ENCODE measurements at regions not wholly inside any gene's neighbourhood (a gene's known extent, or its start where the extent isn't known, plus 50 kb on each side); places are given as distances from the start of the nearest gene placed in this dataset.
"Not testable (repeated sequence)": the region's sequence is repeated elsewhere in the genome, so short reads cannot be mapped to it uniquely, and the experiment has no call there.

- DNase-seq (ENCODE audit: low read depth, low spot score) = no peak
Observed at GRCh38 chr16:63157818-63158217, 1121.6 kb upstream of the CDH8 start.

DNA sequence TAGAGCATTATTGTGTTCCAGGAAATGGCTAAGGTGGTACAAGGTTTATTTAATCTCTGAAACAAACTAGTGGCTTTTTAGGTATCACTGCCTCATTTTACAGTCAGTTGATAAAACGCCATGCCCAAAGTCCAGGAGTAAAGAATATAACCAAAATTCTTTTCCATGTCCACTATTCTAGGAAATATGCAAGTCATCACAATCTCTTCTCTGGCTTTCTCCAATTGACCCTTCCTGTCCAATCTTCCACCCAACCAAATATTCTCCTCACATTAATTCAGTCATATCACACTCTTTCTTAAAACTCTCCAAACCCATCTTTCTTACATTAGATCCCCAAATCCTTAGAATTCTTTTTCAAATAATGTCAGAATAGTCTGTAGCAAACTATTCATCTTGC is 1110.0 kb upstream of the CDH8 start:
- DNase-seq (ENCODE audit: low read depth, low spot score) = no peak

- DNase-seq (ENCODE audit: low read depth, low spot score) = no peak
Observed at GRCh38 chr16:63145411-63145810, 1109.2 kb upstream of the CDH8 start.

GRCh38 chr16:63135069-63135468 is 1098.8 kb upstream of the CDH8 start:
- no peak for DNase-seq (ENCODE audit: low read depth, low spot score)

- DNase-seq (ENCODE audit: low read depth, low spot score) = no peak
Observed at GRCh38 chr16:63131503-63131902, 1095.3 kb upstream of the CDH8 start.

DNA sequence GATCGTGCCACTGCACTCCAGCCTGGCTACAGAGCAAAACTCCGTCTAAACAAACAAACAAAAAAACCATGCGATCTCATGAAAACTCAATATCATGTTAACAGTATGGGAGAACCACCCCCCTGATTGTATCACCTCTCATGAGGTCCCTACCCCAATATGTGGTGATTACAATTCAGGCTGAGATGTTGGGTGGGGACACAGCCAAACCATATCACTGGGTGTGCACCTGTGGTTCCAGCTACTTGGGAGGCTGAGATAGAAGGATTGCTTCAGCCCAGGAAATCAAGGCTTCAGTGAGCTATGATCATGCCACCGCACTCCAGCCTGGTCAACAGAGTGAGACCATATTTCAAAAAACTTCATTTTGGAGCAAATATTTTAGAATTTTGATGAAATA is 1094.7 kb upstream of the CDH8 start:
- no peak for DNase-seq (ENCODE audit: low read depth, low spot score)

DNA sequence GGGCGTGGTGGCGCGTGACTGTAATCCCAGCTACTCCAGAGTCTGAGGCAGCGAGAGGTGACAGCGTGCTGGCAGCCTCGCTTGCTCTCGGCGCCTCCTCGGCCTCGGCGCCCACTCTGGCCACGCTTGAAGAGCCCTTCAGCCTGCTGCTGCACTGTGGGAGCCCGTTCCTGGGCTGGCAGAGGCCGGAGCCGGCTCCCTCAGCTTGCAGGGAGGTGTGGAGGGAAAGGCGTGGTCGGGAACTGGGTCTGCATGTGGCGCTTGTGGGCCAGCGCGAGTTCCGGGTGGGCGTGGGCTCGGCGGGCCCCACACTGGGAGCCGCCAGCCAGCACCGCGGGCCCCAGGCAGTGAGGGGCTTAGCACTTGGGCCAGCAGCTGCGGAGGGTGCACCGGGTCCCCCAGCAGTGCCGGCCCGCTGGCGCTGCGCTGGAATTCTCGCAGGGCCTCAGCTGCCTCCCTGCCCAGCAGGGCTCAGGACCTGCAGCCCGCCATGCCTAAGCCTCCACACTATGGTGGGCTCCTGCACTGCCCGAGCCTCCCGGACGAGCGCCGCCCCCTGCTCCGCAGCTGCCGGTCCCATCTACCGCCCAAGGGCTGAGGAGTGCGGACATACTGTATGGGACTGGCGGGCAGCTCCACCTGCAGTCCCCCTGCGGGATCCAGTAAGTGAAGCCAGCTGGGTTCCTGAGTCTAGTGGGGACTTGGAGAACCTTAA is 1093.3 kb upstream of the CDH8 start:
- no peak for DNase-seq (ENCODE audit: low read depth, low spot score)

DNA sequence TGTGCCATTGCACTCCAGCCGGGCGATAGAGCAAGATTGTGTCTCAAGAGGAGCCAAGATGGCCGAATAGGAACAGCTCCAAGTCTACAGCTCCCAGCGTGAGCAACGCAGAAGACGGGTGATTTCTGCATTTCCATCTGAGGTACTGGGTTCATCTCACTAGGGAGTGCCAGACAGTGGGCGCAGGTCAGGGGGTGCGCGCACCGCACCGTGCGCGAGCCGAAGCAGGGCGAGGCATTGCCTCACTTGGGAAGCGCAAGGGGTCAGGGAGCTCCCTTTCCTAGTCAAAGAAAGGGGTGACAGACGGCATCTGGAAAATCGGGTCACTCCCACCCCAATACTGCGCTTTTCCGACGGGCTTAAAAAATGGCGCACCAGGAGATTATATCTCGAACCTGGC is 1083.7 kb upstream of the CDH8 start:
- DNase-seq (ENCODE audit: low read depth, low spot score) = not testable (repeated sequence)

DNA sequence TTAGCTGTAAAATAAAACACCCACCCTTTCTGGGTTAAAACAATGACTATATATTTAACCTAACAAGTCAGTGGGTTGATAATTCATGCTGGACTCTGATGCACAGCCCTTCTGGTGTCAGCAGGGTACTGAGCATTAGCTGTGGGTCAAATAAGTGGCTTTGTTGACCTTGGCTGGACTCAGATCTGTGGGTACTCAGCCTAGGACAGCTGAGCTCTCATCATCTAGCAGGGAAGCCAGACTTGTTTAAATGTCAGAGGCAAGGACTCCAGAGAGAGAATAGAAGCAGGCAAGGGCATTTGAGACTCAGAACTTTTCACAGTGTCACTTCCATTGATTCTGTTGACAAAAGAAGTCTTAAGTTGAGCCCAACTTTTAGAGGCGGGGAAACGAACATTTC is 1063.8 kb upstream of the CDH8 start:
- DNase-seq (ENCODE audit: low read depth, low spot score) = no peak

GRCh38 chr16:63096857-63097256 is 1060.6 kb upstream of the CDH8 start:
- no peak for DNase-seq (ENCODE audit: low read depth, low spot score)

DNA sequence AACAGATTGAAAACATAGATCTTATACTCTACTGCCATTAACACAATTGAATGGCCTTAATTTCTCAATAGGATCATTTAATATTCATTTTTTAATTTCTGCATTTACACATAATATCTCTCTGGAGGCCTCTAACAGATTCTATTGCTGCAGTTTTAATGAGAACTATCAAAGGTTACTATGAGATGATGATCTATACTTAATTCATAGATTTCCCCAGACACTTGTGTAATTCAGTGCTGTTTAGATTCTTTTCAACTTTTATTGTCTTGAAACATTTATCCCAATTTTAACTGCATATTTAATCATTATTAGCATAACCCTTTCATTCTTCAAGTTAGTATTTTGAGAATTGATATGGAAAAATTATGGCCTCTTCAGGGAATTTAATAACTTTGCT is 1056.5 kb upstream of the CDH8 start:
- DNase-seq (ENCODE audit: low read depth, low spot score) = no peak

DNA sequence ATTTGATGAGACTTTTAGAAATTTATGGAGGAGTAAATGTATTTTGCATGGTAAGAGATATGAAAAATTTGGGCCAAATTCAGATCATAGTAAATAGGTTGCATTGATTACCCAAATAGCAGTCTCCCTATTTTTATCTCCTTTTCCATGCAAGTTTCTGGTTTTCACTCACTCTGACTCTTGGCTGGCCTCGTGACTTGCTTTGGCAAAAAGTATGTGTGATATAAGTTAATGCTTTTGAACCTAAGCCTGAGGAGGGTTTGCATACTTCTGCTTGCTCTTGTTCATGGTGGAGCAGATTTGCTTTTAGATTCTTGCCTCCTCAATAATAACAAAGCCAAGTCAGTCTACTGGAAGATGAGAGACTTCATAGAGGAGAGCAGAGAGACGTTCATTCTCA is 1045.9 kb upstream of the CDH8 start:
- DNase-seq (ENCODE audit: low read depth, low spot score) = no peak

DNA sequence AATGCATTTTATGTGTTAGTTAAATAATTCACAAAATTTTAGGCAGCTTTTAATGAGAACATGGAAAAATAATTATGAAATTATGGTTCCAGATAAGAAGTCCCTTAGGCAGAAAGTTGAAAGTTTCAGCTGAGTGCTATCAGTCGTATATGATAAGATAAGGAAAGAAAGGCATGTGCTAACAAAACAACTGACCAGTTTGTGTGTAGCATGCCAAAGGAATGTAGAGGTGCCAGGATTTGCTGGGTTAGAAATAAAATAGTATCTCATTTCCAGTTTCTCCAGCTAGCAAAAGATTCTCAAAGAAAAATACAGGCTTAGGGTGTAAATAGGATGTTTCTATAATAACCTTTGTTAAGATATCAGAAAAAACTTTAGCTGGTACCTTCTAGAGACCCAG is 1044.5 kb upstream of the CDH8 start:
- DNase-seq (ENCODE audit: low read depth, low spot score) = no peak

GRCh38 chr16:63069047-63069446 is 1032.8 kb upstream of the CDH8 start:
- DNase-seq (ENCODE audit: low read depth, low spot score) = no peak

GRCh38 chr16:63067141-63067540 is 1030.9 kb upstream of the CDH8 start:
- no peak for DNase-seq (ENCODE audit: low read depth, low spot score)

GRCh38 chr16:63066552-63066951 is 1030.3 kb upstream of the CDH8 start:
- no peak for DNase-seq (ENCODE audit: low read depth, low spot score)

DNA sequence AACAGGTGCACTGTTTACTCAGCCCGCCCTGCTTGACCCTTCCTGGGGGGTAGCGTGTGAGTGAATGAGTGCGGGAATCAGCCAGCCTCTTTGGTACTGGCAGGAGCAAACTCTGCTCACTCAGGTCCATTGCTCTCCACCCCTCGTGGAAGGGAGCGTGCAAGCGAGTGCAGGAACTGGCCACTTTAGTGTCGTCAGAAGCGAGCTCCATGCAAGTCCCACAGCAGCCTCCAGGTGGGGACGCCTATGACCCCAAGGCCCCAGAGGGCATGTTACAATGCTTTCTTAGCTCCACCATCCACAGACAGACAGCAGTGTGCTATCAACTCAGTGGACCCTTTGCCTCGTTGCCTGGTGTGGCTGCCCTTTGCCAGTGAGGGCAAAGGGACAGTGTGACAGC is 1025.1 kb upstream of the CDH8 start:
- DNase-seq (ENCODE audit: low read depth, low spot score) = no peak

DNA sequence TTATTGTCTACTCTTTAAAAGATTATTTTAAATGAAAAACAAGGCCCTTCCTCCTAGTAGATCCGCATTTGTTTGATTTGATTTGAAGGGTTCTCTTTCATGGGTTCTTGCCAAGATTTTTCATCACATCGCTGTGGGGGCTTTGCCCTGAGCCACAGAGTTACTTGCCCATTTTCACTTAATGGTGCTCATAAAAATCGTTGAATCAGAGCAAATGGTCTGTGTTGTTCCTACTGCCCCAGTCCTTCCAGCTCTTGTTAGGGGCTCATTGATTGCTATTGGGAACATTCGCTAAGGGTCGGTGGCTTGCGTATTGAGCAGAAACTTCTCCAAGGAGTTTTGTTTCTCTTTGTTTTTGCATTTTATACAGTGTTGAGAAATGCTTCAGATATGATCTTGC is 1023.4 kb upstream of the CDH8 start:
- no peak for DNase-seq (ENCODE audit: low read depth, low spot score)

- no peak for DNase-seq (ENCODE audit: low read depth, low spot score)
Observed at GRCh38 chr16:63057341-63057740, 1021.1 kb upstream of the CDH8 start.

DNA sequence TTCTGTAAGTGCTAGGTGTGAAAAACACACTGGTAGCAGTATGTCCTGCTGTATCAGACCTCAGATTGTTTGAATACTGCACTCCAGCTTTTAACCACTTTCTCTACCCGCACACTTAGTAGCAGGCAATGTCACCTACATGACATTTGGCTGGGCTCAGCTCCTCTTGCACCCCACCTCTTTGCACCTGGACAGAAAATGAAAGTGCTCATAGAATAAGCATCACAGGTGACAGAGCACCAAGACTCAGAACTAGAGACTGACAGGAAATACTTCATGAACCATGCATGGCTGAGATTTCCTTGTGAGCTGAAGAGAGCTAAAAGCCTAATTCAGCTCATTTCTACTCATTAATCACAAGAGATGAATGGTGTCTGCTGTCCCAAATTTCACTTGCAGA is 1014.2 kb upstream of the CDH8 start:
- DNase-seq (ENCODE audit: low read depth, low spot score) = no peak

DNA sequence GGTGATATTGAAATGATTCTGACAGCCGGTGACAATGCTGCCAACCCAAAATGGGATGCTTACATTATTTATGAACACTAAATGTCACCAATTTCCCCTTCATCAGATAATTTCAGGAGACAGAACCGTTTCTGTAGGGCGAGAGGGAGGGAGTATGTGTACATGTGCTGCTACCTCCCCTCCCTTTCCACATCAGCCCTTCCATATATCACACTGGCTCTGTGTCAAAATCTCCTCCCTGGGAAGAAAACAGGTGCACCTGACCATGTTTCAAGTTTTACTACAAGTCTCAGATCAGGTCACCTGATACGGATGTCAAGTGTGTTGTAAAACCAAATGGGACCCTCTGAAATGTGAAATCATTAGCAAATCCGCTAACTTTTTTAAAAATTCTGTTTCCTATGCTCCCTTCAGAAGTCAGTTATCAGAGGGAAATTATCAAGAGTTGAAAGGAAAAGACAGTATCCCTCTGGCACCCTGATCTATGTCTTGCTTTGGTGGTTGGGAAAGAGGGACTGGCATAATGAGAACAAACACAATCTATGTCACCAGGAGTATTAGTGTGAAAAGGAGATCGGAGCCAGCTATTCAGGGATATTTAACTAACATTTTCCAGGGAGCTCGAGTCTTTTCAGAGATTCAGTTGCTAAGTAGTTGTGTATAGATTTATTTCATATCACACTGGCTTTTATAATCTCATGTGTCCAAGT is 1002.3 kb upstream of the CDH8 start:
- DNase-seq (ENCODE audit: low read depth, low spot score) = no peak

DNA sequence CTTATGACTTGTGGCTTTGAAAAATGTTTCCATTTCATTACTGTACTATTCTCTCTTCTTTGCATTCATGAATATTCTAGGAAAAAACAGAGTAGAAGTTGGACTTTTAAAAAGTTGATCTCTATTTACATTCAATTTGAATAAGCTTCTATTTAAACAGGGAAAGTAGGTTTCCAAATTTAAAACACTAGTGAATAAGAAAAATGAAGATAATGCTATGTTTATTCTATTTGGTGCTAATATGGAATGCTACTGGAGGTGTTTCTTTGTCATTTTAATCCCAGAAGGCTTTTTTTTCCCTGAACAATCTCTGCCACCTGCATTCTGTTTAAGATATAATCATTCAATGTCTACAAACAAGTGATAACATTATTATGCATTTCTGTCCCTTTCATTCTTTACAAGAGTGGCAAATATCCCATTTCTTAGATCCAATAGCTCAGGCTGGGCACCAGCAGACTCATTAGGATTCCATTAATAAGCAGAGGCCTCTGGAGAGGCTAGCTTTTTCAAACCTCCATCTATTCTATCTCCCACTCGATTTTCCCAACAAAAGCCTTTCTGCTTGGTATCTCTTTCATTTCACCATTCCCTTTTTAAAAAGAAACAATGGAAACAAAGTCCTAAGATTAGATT is 1001.6 kb upstream of the CDH8 start:
- DNase-seq (ENCODE audit: low read depth, low spot score) = no peak

DNA sequence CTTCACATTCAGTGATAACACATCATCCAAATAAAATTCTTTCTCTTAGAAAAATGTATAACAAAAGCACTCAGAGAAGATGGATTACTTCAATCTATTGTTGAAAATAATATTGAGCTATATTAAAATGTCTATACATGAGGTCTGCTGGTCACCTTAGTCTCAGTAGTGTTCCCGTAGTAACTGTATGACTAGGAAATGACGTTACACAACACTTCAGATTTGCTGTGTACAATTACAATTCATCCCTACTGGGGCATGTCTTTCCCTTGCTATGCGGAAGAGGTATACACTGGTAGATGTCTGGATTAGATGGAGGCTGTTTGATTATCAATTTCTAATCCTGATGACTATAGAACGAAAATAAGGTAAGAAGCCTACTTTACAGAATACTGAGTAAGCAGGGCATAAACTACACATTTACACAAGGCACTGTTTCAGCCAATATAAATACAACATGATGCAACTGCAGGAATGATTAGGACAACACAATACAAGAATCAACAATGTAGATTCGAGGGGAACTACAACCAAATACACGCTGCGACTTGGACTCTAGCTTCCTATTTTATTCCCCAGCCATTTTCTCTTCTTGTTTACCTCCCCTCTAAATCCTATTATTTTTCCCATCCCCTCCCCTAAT is 982.5 kb upstream of the CDH8 start:
- DNase-seq (ENCODE audit: low read depth, low spot score) = no peak

Measured in brain pericyte (primary cell).